H1 (cell line): ENCODE measurements at regions not wholly inside any gene's neighbourhood (a gene's known extent, or its start where the extent isn't known, plus 50 kb on each side); places are given as distances from the start of the nearest gene placed in this dataset.

Experiments used
- ATF3 ChIP-seq: IDR thresholded peaks from 2 replicates; pipeline ENCODE4 v1.6.1; 2011; ENCODE audit warnings: low read depth, mild to moderate bottlenecking, low read length; ENCODE audit not compliant: insufficient read depth
- CEBPB ChIP-seq: IDR thresholded peaks from 2 replicates; pipeline ENCODE4 v1.6.1; 2012; ENCODE audit warnings: low read depth, low read length
- KDM1A ChIP-seq: fragments of 200-600, 300-600 bp; sonication (generic); IDR thresholded peaks from 2 replicates; pipeline ENCODE4 v1.7.1; 2016; ENCODE audit warnings: mild to moderate bottlenecking, low read length, borderline replicate concordance
- RXRA ChIP-seq: IDR thresholded peaks from 2 replicates; pipeline ENCODE4 v1.6.1; 2011; ENCODE audit warnings: low read depth, mild to moderate bottlenecking, low read length, moderate library complexity; ENCODE audit not compliant: insufficient read depth

GRCh38 chr7:36048141-36048901 lies 104.7 kb upstream of the EEPD1 start (continued):
- TF ChIP-seq ATF3 (no peak), RXRA (no peak), CEBPB (no peak), KDM1A (no peak)
